ENCODE measurements at regions not wholly inside any gene's neighbourhood (a gene's known extent, or its start where the extent isn't known, plus 50 kb on each side); places are given as distances from the start of the nearest gene placed in this dataset.

- H3K4me3 ChIP-seq (ENCODE audit: low read depth, low read length): no peak overlapping the region
- no peak for DNase-seq (ENCODE audit: low read depth)
Measured at GRCh38 chr14:38125481-38126037, 82.1 kb upstream of the SSTR1 start.

- DNase-seq (ENCODE audit: low read depth): no peak
- H3K4me3 ChIP-seq (ENCODE audit: low read depth, low read length): no peak overlapping the region
Measured at GRCh38 chr14:38127356-38127755, 80.3 kb upstream of the SSTR1 start.

DNA sequence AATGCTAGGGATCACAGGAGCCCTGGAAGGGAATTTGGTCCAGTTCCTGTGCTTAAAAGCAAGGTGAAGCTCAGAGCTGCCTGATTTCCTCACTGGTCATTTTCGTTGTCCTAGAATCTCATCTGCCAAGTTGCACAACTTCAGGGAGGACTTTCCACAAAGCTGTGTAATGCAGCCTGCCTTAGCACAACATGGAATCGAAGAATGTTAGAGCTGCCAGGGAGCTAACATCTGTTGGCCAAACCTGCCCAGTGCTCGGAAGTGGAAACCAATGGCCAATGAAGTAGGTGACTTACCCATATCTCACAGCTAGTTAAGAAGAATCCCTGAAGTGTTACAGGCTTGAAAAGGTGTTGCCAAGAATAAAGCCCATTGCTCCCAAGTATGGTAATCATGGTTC lies 79.9 kb upstream of the SSTR1 start:
- H3K4me3 ChIP-seq (ENCODE audit: low read depth, low read length): no peak overlapping the region
- DNase-seq (ENCODE audit: low read depth): no peak

GRCh38 chr14:38128640-38129039 lies 79.1 kb upstream of the SSTR1 start:
- DNase-seq (ENCODE audit: low read depth): no peak
- no peak overlapping the region for H3K4me3 ChIP-seq (ENCODE audit: low read depth, low read length)

DNA sequence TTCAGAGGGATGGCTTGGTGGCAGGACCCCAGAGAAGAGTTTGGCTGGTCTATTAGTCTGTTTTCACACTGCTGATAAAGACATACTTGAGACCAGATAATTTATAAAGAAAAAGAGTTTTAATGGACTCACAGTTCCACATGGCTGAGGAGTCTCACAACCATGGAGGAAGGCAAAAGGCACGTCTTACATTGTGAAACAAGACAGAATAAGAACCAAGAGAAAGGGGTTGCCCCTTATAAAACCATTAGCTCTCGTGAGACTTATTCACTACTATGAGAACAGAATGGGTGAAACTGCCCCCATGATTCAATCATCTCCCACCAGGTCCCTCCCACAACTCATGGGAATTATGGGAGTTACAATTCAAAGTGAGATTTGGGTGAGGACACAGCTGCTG lies 78.5 kb upstream of the SSTR1 start:
- DNase-seq (ENCODE audit: low read depth): no peak

DNA sequence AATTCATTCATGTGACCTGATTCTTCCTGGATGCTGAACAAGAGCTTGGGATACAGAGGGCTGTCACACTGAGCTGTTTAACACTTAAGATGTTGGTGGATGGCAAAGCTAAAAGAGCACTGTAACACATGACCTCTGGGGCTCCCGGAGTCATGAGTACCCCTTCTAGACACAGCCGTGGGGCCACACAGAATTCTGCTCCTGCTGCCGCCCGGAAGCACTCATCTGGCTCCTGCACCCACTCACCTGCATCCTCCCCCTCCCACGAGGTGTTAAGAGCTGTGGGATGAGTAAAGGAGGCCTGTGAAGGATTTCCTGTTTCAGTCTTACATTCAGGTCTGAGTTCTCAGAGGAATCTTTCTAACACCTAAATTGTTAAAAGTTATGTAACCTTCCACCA lies 78.0 kb upstream of the SSTR1 start:
- no peak for DNase-seq (ENCODE audit: low read depth)
- H3K4me3 ChIP-seq (ENCODE audit: low read depth, low read length): no peak overlapping the region

More for the DNA sequence above, 78.5 kb upstream of the SSTR1 start:
- no peak overlapping the region for H3K4me3 ChIP-seq (ENCODE audit: low read depth, low read length)

- H3K4me3 ChIP-seq (ENCODE audit: low read depth, low read length): no peak overlapping the region
- DNase-seq (ENCODE audit: low read depth): no peak
Measured at GRCh38 chr14:38134416-38135030, 73.2 kb upstream of the SSTR1 start.

DNA sequence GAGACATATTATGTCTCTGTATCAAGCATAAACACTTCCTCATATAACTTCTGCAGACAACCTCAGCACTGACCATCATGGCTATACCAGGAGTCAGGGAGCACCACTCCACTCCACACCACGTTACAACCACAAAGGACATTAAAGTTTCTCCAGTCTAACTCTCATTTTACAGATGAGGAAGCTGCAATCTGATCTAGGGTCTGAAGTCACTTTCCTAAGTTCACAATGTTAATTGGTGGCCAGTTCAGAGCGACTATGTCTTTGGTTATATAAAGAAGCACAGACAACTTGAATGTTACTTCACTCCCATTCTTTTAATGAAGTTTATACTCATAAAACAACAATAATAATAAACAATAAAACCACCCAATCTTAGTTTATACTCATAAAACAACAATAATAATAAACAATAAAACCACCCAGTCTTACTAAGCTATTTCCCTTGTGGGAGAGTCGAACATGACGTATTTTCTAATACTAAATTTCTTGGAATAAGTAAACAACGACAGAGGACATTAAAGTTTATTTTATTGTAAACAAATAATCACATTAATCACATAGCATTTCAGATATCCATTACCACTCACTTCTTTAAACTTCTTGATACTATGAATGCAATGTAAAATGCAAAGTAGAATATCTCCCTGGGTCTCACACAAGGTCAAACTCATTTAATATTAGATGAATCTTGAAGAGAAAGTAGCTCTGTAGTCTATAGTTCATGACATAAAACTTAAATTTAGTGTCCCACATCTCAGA lies 72.4 kb upstream of the SSTR1 start:
- DNase-seq (ENCODE audit: low read depth): no peak
- H3K4me3 ChIP-seq (ENCODE audit: low read depth, low read length): no peak overlapping the region

DNA sequence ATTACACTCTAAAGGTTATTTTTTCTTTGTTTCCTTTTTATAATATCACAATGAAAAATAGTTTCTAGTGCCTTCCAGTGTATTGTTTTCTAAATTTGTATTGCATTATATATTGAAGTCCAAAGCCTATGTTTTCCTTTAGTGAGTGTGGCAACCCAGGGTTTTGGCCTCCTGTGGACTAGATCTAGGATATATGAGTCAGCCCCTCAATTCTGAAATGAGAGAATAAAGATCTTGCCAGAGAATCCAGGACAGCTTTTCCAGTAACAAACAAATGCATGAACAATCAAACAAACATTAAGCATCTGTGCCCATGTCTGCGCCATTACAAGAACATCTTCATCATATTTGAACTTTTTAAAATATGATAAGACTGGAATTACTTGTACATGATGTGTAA lies 70.7 kb upstream of the SSTR1 start:
- no peak overlapping the region for H3K4me3 ChIP-seq (ENCODE audit: low read depth, low read length)
- peak; percentile 37 for DNase-seq (ENCODE audit: low read depth)

DNA sequence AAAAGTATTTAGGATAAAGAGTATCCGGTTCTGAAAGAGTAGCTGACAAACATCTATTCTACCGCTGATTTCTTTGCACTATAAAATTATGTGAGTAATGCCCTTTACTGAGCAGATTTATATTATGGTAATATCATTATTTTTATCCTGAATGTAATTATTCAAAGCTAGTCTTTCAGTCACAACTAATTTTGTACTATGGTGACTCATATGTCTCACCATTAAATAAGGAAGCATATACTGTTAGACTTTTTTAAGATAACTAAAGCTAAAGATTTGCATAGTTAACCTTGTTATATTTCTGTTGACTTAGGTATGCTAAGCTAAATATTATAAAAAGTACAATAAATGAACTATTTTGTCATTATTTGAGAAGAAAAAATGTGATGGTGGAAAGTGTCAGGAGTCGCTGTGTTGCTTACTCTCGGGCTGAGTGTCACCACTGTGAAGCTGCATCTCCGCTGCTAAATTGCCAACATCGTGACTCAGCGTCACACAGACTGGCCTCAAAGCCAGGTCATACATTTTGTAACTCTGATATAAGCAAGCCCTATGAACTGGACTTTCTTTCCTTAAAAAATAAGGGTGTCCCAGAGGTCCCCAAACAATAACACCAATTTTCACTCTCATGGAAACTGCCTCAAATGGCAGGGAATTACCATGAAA lies 69.1 kb upstream of the SSTR1 start:
- H3K4me3 ChIP-seq (ENCODE audit: low read depth, low read length): no peak overlapping the region
- DNase-seq (ENCODE audit: low read depth): no peak

DNA sequence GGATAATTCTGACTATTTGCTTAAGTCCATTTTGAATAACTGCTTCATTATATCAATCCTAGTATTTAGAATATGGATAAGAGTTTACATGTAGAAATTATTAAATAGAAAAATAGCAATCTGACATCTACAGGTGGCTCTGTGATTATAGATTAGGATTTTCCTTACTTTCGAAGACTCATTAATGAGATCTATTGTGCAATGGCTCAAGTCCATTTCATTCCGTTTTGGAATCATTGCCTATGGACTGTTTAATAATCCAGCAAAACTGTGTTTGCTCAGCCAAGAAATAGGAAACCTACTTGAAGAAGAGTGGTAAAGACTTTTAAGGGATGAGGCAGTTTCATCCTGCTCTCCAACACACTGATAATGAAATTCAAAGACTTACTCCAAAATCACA lies 67.8 kb upstream of the SSTR1 start:
- no peak overlapping the region for H3K4me3 ChIP-seq (ENCODE audit: low read depth, low read length)
- DNase-seq (ENCODE audit: low read depth): no peak

DNA sequence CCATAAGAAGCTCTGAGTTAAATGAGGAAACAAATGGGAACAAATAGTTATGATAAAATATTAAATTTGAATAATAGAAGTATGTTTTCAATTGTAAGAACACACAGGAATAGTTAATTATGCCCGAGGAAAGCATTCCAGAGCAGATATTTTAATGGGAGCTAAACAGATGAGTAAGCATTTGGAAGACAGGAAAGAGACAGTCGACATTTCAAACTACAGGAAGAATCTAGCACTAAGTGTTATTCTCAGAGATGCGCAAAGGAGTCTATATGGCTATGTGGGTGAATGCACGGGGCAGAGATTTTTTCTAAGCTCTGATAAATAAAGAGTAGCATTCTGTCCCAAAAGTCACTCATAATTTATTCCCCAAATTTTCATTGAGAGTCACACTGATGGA lies 64.5 kb upstream of the SSTR1 start:
- no peak for DNase-seq (ENCODE audit: low read depth)

GRCh38 chr14:38143659-38144505 lies 63.8 kb upstream of the SSTR1 start:
- H3K4me3 ChIP-seq (ENCODE audit: low read depth, low read length): no peak overlapping the region
- peak; percentile 38 for DNase-seq (ENCODE audit: low read depth)

More for the DNA sequence above, 64.5 kb upstream of the SSTR1 start:
- H3K4me3 ChIP-seq (ENCODE audit: low read depth, low read length): no peak overlapping the region

- no peak for DNase-seq (ENCODE audit: low read depth)
- H3K4me3 ChIP-seq (ENCODE audit: low read depth, low read length): no peak overlapping the region
Measured at GRCh38 chr14:38145142-38145541, 62.6 kb upstream of the SSTR1 start.

DNA sequence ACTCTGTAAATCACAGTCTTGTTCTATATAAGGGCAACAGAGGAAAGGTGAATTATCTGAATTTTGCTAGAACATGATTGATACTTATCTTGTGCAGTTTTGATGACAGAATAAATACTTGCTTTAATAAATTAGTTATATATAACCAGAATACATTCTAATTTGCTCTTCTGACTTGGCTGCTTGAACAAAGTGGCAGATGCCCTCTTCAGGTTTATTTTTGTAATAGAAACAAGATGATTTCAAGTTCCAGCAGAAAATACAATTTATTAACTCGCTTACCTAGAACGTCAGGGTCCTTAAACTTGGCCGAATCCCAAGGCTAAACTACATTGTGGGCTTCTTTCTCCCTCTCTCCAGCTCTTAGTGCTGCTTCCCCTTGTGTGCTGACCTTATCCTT lies 57.6 kb upstream of the SSTR1 start:
- no peak for DNase-seq (ENCODE audit: low read depth)
- H3K4me3 ChIP-seq (ENCODE audit: low read depth, low read length): no peak overlapping the region
